NOMO-1 treated with dmso at 0.1 percent for 144 hours (cell line): ENCODE measurements at regions not wholly inside any gene's neighbourhood (a gene's known extent, or its start where the extent isn't known, plus 50 kb on each side); places are given as distances from the start of the nearest gene placed in this dataset.

Source experiments
- DNase-seq: peaks from one replicate; lab custom pipeline; 2025; ENCODE audit not compliant: unreplicated experiment; lab: John Stamatoyannopoulos, UW

- DNase-seq = no peak
These were observed 78.2 kb downstream of the FBXO5 start for GRCh38 chr6:152904678-152905077.

- DNase-seq = no peak
These were observed 77.1 kb downstream of the FBXO5 start for GRCh38 chr6:152905551-152906299.

- DNase-seq = no peak
These were observed 73.6 kb downstream of the FBXO5 start for GRCh38 chr6:152909241-152909640.

- no peak for DNase-seq
These were observed 66.8 kb downstream of the FBXO5 start for GRCh38 chr6:152916035-152916434.

GRCh38 chr6:152918991-152919390 lies 63.9 kb downstream of the FBXO5 start:
- DNase-seq = no peak

- no peak for DNase-seq
These were observed 62.8 kb downstream of the FBXO5 start for GRCh38 chr6:152920016-152920415.
